ENCODE measurements at regions not wholly inside any gene's neighbourhood (a gene's known extent, or its start where the extent isn't known, plus 50 kb on each side); places are given as distances from the start of the nearest gene placed in this dataset.

DNA sequence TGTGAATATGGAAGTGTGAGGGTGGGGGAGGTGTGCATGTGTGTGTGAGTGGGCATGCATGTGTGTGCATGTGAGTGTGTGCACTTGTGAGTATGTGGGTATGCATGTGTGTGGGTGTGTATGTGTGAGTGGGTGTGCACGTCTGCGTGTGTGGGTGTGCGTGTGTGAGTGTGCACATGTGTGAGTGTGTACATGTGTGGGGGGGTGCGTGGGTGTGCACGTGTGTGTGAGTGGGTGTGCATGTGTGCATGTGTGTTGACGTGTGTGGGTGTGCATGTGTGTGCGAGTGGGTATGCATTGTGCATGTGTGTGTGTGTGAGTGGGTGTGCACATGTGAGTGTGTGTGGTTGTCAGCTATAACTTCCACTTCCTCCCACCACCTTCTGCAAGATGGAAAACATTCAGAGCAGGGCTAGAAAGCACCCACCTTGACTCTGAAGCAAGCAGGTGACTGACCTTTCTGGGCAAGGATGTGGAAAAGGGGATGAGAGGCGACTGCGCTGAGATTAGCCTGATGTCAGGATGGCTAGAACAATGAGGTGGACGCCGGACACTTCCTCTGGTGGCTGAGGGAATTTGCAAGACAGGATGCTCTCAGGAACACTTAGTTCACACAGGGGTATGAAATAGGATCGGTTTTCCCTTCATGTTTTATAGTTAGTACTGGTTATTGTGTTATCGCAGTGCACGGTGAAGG lies 103.6 kb downstream of the ACKR3 start:
- no peak for DNase-seq (ENCODE audit: low spot score in 2 of 2)
- Histone ChIP-seq H3K9me3 (no peaks in the 10 kb centered on the region), H3K4me3 (no peak overlapping the region), H3K36me3 (replicated peaks) (no peaks in the 10 kb centered on the region), H3K27me3 (ENCODE audit: low read depth) (no peaks in the 10 kb centered on the region), H3K4me1 (no peaks in the 10 kb centered on the region)
- in situ Hi-C loops (cut with MboI; ENCODE audit: low sequenced_read_pairs): no loop called here

GRCh38 chr2:236673823-236674185 lies 104.2 kb downstream of the ACKR3 start:
- Histone ChIP-seq H3K4me3 (no peak overlapping the region), H3K9me3 (no peaks in the 10 kb centered on the region), H3K27me3 (ENCODE audit: low read depth) (no peaks in the 10 kb centered on the region), H3K36me3 (replicated peaks) (no peaks in the 10 kb centered on the region), H3K4me1 (no peaks in the 10 kb centered on the region)
- in situ Hi-C loops (cut with MboI; ENCODE audit: low sequenced_read_pairs): no loop called here
- DNase-seq (ENCODE audit: low spot score in 2 of 2): no peak

- no peaks in the 10 kb centered on the region for H3K4me1 ChIP-seq
- H3K27me3 ChIP-seq (ENCODE audit: low read depth): no peaks in the 10 kb centered on the region
- in situ Hi-C loops (cut with MboI; ENCODE audit: low sequenced_read_pairs): no loop called here
- no peaks in the 10 kb centered on the region for H3K36me3 ChIP-seq (replicated peaks)
- no peak for DNase-seq (ENCODE audit: low spot score in 2 of 2)
- no peaks in the 10 kb centered on the region for H3K9me3 ChIP-seq
- no peak overlapping the region for H3K4me3 ChIP-seq
Observed at GRCh38 chr2:236674238-236674637, 104.6 kb downstream of the ACKR3 start.

DNA sequence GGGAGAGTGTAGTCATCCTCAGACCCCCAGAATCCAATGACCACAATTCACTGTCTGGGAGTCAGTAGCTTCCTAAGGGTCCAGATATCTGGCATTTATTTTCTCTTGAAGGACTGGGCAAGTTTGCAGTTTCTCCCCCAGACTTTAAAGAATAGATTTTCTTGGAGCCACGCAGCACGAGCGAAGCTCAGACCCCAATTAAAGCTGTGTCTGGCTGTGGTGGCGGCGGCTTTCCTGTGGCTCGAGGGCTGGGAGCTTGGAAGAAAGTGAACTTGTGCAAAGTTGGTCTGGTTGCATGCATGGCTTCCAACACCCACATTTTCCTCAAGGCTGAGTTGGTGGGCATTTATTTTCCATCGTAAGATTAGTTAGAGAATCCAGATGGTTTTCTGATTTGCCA lies 105.0 kb downstream of the ACKR3 start:
- no peaks in the 10 kb centered on the region for H3K9me3 ChIP-seq
- DNase-seq (ENCODE audit: low spot score in 2 of 2): no peak
- no peaks in the 10 kb centered on the region for H3K4me1 ChIP-seq
- H3K36me3 ChIP-seq (replicated peaks): no peaks in the 10 kb centered on the region
- H3K4me3 ChIP-seq: no peak overlapping the region
- H3K27me3 ChIP-seq (ENCODE audit: low read depth): no peaks in the 10 kb centered on the region
- in situ Hi-C loops (cut with MboI; ENCODE audit: low sequenced_read_pairs): no loop called here

GRCh38 chr2:236675051-236675450 lies 105.4 kb downstream of the ACKR3 start:
- Histone ChIP-seq H3K36me3 (replicated peaks) (no peaks in the 10 kb centered on the region), H3K4me3 (no peak overlapping the region), H3K27me3 (ENCODE audit: low read depth) (no peaks in the 10 kb centered on the region), H3K9me3 (no peaks in the 10 kb centered on the region), H3K4me1 (no peaks in the 10 kb centered on the region)
- in situ Hi-C loops (cut with MboI; ENCODE audit: low sequenced_read_pairs): no loop called here
- DNase-seq (ENCODE audit: low spot score in 2 of 2): no peak

- in situ Hi-C loops (cut with MboI; ENCODE audit: low sequenced_read_pairs): no loop called here
- DNase-seq (ENCODE audit: low spot score in 2 of 2): no peak
- H3K4me3 ChIP-seq: no peak overlapping the region
- no peaks in the 10 kb centered on the region for H3K36me3 ChIP-seq (replicated peaks)
- no peaks in the 10 kb centered on the region for H3K4me1 ChIP-seq
- H3K27me3 ChIP-seq (ENCODE audit: low read depth): no peaks in the 10 kb centered on the region
- H3K9me3 ChIP-seq: no peaks in the 10 kb centered on the region
Observed at GRCh38 chr2:236675526-236675925, 105.9 kb downstream of the ACKR3 start.

DNA sequence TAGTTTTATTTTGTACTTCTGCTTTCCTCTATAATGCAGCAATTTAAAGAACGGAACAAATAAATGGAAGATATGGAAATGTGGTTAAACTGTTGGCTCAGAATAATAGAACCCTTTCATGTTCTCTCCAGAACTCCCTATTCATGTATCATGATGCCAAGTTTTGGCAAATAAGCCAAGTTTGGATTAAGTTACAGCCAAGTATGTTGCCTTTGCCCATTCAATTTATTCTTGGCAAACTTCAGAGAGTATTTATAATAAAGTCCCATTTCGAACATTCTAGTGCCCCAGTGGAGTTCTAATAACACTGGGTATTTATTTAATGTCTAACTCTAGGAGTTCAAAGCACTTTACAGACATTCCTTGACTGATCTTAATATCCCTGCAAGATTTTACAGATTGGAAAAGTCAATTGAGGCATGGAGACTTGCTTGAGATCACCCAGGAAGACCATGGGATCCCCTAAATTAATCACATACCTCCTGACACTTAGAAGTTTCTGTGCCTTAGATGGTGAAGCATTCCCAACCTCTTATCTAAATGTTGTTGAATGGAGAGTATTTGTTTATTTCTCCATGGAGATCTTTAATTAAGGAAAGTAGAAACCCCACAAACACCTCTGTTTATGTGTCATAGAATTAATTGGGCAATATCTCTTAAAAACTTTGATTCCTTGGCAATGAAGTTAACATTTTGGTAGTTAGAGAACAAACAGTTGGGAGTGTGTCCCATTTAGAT lies 106.7 kb downstream of the ACKR3 start:
- H3K9me3 ChIP-seq: no peaks in the 10 kb centered on the region
- no peaks in the 10 kb centered on the region for H3K36me3 ChIP-seq (replicated peaks)
- in situ Hi-C loops (cut with MboI; ENCODE audit: low sequenced_read_pairs): no loop called here
- no peaks in the 10 kb centered on the region for H3K4me1 ChIP-seq
- DNase-seq (ENCODE audit: low spot score in 2 of 2): no peak
- H3K27me3 ChIP-seq (ENCODE audit: low read depth): no peaks in the 10 kb centered on the region
- H3K4me3 ChIP-seq: no peak overlapping the region

DNA sequence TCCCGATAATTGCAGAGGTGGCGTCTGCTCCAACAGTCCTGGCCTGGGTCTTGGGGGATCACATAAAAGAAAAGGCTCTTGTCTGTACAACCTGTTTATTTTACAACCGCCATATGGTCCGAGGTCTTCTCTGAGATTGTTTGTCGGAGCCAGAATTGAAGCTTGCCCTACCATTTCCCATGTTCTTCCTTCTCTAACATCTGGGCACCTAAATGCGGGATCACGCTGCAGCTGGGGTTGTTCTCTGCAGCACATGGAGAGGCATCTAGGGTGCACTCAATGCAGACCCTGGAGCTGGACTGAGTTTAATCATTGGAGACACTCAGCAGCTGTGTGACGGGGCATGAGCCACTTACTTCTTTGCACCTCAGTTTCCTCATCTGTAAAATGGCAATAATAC lies 107.7 kb downstream of the ACKR3 start:
- no peak overlapping the region for H3K4me3 ChIP-seq
- in situ Hi-C loops (cut with MboI; ENCODE audit: low sequenced_read_pairs): no loop called here
- H3K27me3 ChIP-seq (ENCODE audit: low read depth): no peaks in the 10 kb centered on the region
- no peaks in the 10 kb centered on the region for H3K9me3 ChIP-seq
- DNase-seq (ENCODE audit: low spot score in 2 of 2): no peak
- H3K36me3 ChIP-seq (replicated peaks): no peaks in the 10 kb centered on the region
- H3K4me1 ChIP-seq: no peaks in the 10 kb centered on the region

DNA sequence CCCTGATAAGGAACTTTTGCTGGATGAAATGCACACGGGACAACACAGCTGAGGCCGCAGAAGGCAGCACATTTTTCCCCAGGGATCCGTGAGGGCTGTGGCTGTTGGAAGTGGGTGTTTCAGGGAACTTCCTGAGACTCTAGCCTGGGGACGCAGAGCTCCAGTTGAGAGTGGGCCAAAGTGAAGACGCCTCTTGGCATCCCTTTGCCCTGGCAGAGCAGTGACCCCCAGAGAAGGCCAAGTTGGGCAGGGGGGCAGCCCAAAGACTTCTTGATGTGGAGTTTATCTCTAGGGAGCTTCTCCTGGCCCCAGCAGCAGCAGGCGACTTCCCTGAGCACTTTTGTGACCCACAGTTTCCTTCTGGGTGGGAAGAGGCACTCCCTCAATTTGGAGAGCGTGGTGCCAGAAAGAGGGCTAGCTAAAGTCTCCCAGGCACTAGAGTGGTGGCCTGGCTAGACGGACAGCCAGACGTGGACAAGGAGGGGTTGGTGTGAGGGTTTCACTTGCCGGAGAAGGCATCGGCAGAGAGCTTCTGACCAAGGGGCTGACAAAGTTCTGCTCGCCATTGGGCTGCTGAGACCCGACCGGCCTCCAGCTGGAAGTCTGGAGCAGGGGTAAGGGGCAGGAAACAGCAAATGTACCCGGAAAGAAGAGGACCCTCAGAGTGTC lies 108.8 kb downstream of the ACKR3 start:
- no peaks in the 10 kb centered on the region for H3K9me3 ChIP-seq
- no peak overlapping the region for H3K4me3 ChIP-seq
- no peaks in the 10 kb centered on the region for H3K27me3 ChIP-seq (ENCODE audit: low read depth)
- in situ Hi-C loops (cut with MboI; ENCODE audit: low sequenced_read_pairs): no loop called here
- DNase-seq (ENCODE audit: low spot score in 2 of 2): no peak
- H3K4me1 ChIP-seq: no peaks in the 10 kb centered on the region
- H3K36me3 ChIP-seq (replicated peaks): no peaks in the 10 kb centered on the region

GRCh38 chr2:236679884-236680860 lies 110.5 kb downstream of the ACKR3 start:
- no peaks in the 10 kb centered on the region for H3K36me3 ChIP-seq (replicated peaks)
- H3K4me1 ChIP-seq: no peaks in the 10 kb centered on the region
- H3K9me3 ChIP-seq: no peaks in the 10 kb centered on the region
- no peak overlapping the region for H3K4me3 ChIP-seq
- in situ Hi-C loops (cut with MboI; ENCODE audit: low sequenced_read_pairs): no loop called here
- H3K27me3 ChIP-seq (ENCODE audit: low read depth): no peaks in the 10 kb centered on the region
- no peak for DNase-seq (ENCODE audit: low spot score in 2 of 2)

DNA sequence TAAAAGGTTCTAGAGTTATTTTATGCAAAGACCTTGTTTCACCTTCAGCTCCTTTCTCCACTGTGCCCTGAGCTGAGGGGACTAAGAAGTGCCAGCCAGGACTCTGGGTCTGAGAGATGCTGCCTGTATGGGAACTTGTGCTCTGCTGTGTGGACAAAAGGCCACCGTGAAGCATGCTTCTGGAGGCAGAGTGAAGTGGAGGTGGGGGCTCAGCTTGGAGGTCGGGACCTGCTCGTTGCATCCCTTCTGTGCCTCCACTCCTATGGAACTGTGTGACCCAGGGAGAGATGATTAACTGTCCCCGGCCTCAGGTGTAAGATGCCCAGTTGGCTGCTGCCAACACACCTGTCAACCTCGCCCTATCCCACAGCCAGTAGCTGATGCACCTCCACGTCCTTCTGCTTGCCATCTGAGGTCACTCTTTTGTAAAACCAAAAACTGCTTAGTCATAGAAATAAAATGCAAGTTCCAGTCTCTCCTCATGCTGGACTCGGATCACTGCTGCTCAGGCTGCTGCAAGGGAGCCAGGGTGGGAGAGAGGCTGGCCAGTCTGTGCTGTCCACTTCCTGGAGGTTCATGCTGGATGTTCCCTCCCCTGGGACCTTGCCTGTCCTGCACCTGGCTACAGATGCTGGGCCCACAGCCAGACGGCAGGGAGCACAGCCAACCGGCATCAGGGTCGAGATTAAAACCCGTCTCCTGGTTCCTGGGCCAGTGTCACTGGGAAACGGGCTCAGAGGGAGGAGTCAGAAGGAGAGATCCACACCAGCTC lies 113.2 kb downstream of the ACKR3 start:
- Histone ChIP-seq H3K4me1 (no peaks in the 10 kb centered on the region), H3K4me3 (no peak overlapping the region), H3K36me3 (replicated peaks) (no peaks in the 10 kb centered on the region), H3K9me3 (no peaks in the 10 kb centered on the region), H3K27me3 (ENCODE audit: low read depth) (no peaks in the 10 kb centered on the region)
- no peak for DNase-seq (ENCODE audit: low spot score in 2 of 2)
- in situ Hi-C loops (cut with MboI; ENCODE audit: low sequenced_read_pairs): no loop called here

- H3K9me3 ChIP-seq: no peaks in the 10 kb centered on the region
- H3K4me1 ChIP-seq: no peaks in the 10 kb centered on the region
- no peak overlapping the region for H3K4me3 ChIP-seq
- DNase-seq (ENCODE audit: low spot score in 2 of 2): no peak
- no peaks in the 10 kb centered on the region for H3K36me3 ChIP-seq (replicated peaks)
- in situ Hi-C loops (cut with MboI; ENCODE audit: low sequenced_read_pairs): no loop called here
- H3K27me3 ChIP-seq (ENCODE audit: low read depth): no peaks in the 10 kb centered on the region
Observed at GRCh38 chr2:236684504-236685256, 115.1 kb downstream of the ACKR3 start.

Data from HAP-1 (cell line).